PC-9 (cell line): ENCODE measurements at regions not wholly inside any gene's neighbourhood (a gene's known extent, or its start where the extent isn't known, plus 50 kb on each side); places are given as distances from the start of the nearest gene placed in this dataset.

ENCODE experiments used
- CTCF ChIP-seq: fragments of 200-600 bp; sonication (generic); conservative IDR thresholded peaks from 2 replicates; pipeline ENCODE4 v1.6.1; 2017; ENCODE audit warnings: mixed run types, antibody characterized with exemption, mild to moderate bottlenecking, moderate library complexity
- EZH2 ChIP-seq: fragments of 200-600 bp; sonication (generic); IDR thresholded peaks from 2 replicates; pipeline ENCODE4 v1.8.0; 2017; ENCODE audit warnings: antibody characterized with exemption, low read depth

- TF ChIP-seq CTCF: no peak
- no peak for TF ChIP-seq EZH2
Observed at GRCh38 chr5:173742432-173742816, 126.0 kb upstream of the BOD1 start.
